KMS-11 (cell line): ENCODE measurements at regions not wholly inside any gene's neighbourhood (a gene's known extent, or its start where the extent isn't known, plus 50 kb on each side); places are given as distances from the start of the nearest gene placed in this dataset.

ENCODE experiments used
- H2AFZ ChIP-seq: fragments of 200-600 bp; sonication (generic); 2 replicates; pipeline ENCODE4 v1.6.1; 2016; ENCODE audit warnings: antibody characterized with exemption, mixed run types, low read depth
- H3K27ac ChIP-seq: fragments of 200-600 bp; sonication (generic); 2 replicates; pipeline ENCODE4 v1.6.1; 2016; ENCODE audit warnings: mild to moderate bottlenecking, mixed run types
- H3K27me3 ChIP-seq: fragments of 200-600 bp; sonication (generic); 2 replicates; pipeline ENCODE4 v1.6.1; 2017; ENCODE audit warnings: mild to moderate bottlenecking, low read depth, mixed run types, moderate library complexity; ENCODE audit not compliant: insufficient read depth
- H3K36me3 ChIP-seq: fragments of 200-600 bp; sonication (generic); 2 replicates; pipeline ENCODE4 v1.6.1; 2017; ENCODE audit warnings: mild to moderate bottlenecking, mixed run types; ENCODE audit not compliant: insufficient read depth
- H3K4me1 ChIP-seq: fragments of 200-600 bp; sonication (generic); 2 replicates; pipeline ENCODE4 v1.6.1; 2016; ENCODE audit warnings: mild to moderate bottlenecking, low read depth, mixed run types; ENCODE audit not compliant: poor library complexity, severe bottlenecking
- H3K4me2 ChIP-seq: fragments of 200-600 bp; sonication (generic); 2 replicates; pipeline ENCODE4 v1.7.0; 2016; ENCODE audit warnings: mild to moderate bottlenecking, mixed run types
- H3K4me3 ChIP-seq: fragments of 200-600 bp; sonication (generic); IDR thresholded peaks from 2 replicates; pipeline ENCODE4 v1.6.1; 2017; ENCODE audit warnings: low read depth, low read length, mixed read lengths; ENCODE audit not compliant: insufficient read depth
- H3K79me2 ChIP-seq: fragments of 200-600 bp; sonication (generic); 2 replicates; pipeline ENCODE4 v1.6.1; 2016; ENCODE audit warnings: low read depth, mixed run types; ENCODE audit not compliant: insufficient read depth
- H3K9ac ChIP-seq: fragments of 200-600 bp; sonication (generic); 2 replicates; pipeline ENCODE4 v1.6.1; 2016; ENCODE audit warnings: mild to moderate bottlenecking, mixed run types
- H4K20me1 ChIP-seq: fragments of 200-600 bp; sonication (generic); 2 replicates; pipeline ENCODE4 v1.6.1; 2016; ENCODE audit warnings: mild to moderate bottlenecking, mixed run types; ENCODE audit not compliant: insufficient read depth
- CTCF ChIP-seq: fragments of 200-600 bp; sonication (generic); conservative IDR thresholded peaks from 2 replicates; pipeline ENCODE4 v1.6.1; 2017; ENCODE audit warnings: low read depth, mild to moderate bottlenecking, antibody characterized with exemption, low read length, moderate library complexity, mixed read lengths

DNA sequence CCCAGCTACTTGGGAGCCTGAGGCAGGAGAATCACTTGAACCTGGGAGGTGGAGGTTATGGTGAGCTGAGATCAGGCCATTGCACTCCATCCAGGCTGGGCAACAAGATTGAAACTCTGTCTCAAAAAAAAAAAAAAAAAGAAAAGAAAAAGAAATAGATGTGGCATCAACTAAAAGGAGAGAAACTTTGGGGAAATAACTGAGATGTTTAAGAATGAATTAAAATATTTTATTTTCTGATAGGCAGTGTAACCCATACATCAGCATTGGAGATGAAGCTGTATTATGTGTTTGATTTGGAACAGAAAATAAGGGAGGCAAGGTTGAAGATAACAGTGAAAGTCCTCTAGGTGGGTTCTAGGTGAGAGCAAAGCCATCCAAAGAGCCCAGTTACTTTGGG lies 110.7 kb upstream of the HNRNPA3 start:
- Histone ChIP-seq H3K9ac (no peak overlapping the region), H3K27ac (no peak overlapping the region), H3K4me2 (no peak overlapping the region), H3K79me2 (no peaks in the 10 kb centered on the region), H3K4me3 (no peak overlapping the region), H3K27me3 (no peaks in the 10 kb centered on the region), H2AFZ (no peak overlapping the region), H3K36me3 (no peaks in the 10 kb centered on the region), H3K4me1 (no peaks in the 10 kb centered on the region), H4K20me1 (no peaks in the 10 kb centered on the region)
- TF ChIP-seq CTCF, result no peak

DNA sequence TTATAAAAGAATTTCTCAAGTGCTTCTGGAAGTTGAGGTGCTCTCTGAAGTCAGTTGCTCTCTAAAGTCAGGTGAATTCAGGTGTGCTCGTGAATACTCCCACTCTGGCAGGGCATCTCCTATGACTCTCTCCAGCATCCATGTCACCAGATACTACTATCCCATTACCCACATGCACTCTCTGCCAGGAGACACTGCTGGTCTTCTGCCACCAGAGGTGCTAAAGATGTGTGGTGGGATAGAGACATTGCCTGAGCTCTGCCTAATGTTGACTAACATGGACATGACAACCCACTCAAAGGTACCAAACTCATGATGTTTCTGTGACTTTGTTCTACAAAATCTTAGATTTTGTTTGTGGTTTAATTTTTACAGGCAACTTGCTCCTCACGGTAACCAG lies 106.4 kb upstream of the HNRNPA3 start:
- Histone ChIP-seq H3K36me3 (no peaks in the 10 kb centered on the region), H3K4me1 (peaks cover 16% of the 10 kb centered on the region), H3K4me2 (no peak overlapping the region), H2AFZ (no peak overlapping the region), H4K20me1 (no peaks in the 10 kb centered on the region), H3K9ac (no peak overlapping the region), H3K79me2 (no peaks in the 10 kb centered on the region), H3K27me3 (no peaks in the 10 kb centered on the region), H3K4me3 (no peak overlapping the region), H3K27ac (no peak overlapping the region)
- peak; percentile 41; the same call in 1 of the 2 replicates for TF ChIP-seq CTCF

DNA sequence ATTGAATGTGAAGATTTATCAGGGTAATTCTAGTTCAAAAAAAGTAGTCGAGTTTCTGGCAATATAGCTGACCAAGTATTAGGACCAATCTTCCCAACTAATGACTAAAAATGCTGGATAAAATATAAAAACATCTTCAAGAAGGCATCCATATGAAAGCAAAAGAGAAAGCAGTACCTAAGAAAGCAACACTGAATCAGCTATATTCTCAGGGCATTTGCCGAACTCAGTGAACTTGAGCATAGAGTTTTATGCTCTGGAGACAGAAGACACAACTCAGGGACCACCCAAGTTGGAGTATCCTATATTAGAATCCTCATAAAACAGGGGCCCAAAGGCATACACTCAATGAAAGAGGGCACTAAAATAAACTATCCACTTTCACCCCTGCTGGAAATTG lies 103.7 kb upstream of the HNRNPA3 start:
- Histone ChIP-seq H2AFZ (peak overlapping the region; percentile 66), H3K9ac (peak overlapping the region; percentile 19; the same call in 1 of the 2 replicates)

GRCh38 chr2:177114712-177115111 lies 97.9 kb upstream of the HNRNPA3 start:
- Histone ChIP-seq H3K9ac (no peak overlapping the region), H3K27ac (no peak overlapping the region), H3K79me2 (no peaks in the 10 kb centered on the region), H3K27me3 (no peaks in the 10 kb centered on the region), H3K4me2 (no peak overlapping the region), H3K36me3 (no peaks in the 10 kb centered on the region), H4K20me1 (no peaks in the 10 kb centered on the region), H2AFZ (no peak overlapping the region), H3K4me1 (peaks cover 15% of the 10 kb centered on the region), H3K4me3 (no peak overlapping the region)
- TF ChIP-seq CTCF, result no peak

More for the DNA sequence above, 103.7 kb upstream of the HNRNPA3 start:
- no peaks in the 10 kb centered on the region for H4K20me1 ChIP-seq
- H3K4me1 ChIP-seq, result peaks cover 16% of the 10 kb centered on the region
- H3K4me2 ChIP-seq, result peak overlapping the region; percentile 50
- no peak overlapping the region for H3K27ac ChIP-seq
- TF ChIP-seq CTCF, result no peak
- H3K36me3 ChIP-seq, result no peaks in the 10 kb centered on the region
- no peaks in the 10 kb centered on the region for H3K79me2 ChIP-seq
- no peaks in the 10 kb centered on the region for H3K27me3 ChIP-seq
- no peak overlapping the region for H3K4me3 ChIP-seq
